ENCODE measurements at regions not wholly inside any gene's neighbourhood (a gene's known extent, or its start where the extent isn't known, plus 50 kb on each side); places are given as distances from the start of the nearest gene placed in this dataset.

DNA sequence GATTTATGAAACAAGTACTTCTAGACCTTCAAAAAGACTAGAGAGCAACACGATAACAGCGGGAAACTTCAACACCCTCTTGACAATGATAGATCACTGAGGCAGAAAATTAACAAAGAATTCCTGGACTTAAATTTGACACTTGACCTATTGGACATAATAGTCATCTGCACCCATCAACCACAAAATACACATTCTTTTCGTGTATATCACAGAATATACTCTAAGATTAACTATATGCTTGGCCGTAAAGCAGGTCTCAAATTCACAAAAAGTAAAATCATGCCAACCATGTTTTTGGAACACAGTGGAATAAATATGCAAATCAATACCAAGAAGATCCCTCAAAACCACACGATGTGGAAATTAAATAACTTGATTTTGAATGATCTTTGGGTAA, 559.4 kb downstream of the DNAH5 start:
- Histone ChIP-seq H4K8ac (ENCODE audit: extremely low read depth, insufficient read depth, low read length) (no peak overlapping the region), H4K20me1 (replicated peaks in 1 of 2; ENCODE audit: control insufficient read depth in 1 of 2, insufficient read depth in 2 of 2, low read length in 2 of 2) (no peaks in the 10 kb centered on the region), H3K4me3 (ENCODE audit: extremely low read depth in 1 of 4, insufficient read depth in 2 of 4, low read depth in 3 of 4, low read length in 4 of 4) (no peak overlapping the region), H2BK15ac (ENCODE audit: low read length) (no peak overlapping the region), H3K27ac (ENCODE audit: low read depth, low read length) (no peak overlapping the region), H3K79me1 (ENCODE audit: low read depth, low read length) (no peaks in the 10 kb centered on the region), H4K5ac (ENCODE audit: insufficient read length, low read depth, low read length) (no peak overlapping the region), H2BK12ac (ENCODE audit: low read depth, low read length) (no peak overlapping the region), H3K4ac (replicated peaks; ENCODE audit: insufficient read length, low read depth, low read length) (no peak overlapping the region), H3K79me2 (ENCODE audit: control insufficient read depth in 1 of 2, insufficient read depth in 2 of 2, low read length in 2 of 2) (no peaks in the 10 kb centered on the region), H3K18ac (ENCODE audit: extremely low read depth, low read length) (no peak overlapping the region), H3K56ac (replicated peaks; ENCODE audit: insufficient read length, low read depth, low read length) (no peak overlapping the region), H4K91ac (replicated peaks; ENCODE audit: insufficient read length, low read length) (no peak overlapping the region), H3K23me2 (ENCODE audit: low read depth, low read length) (no peaks in the 10 kb centered on the region), H3K27me3 (replicated peaks in 1 of 4; ENCODE audit: control insufficient read depth in 3 of 4, extremely low read depth in 1 of 4, insufficient read depth in 3 of 4, low read length in 3 of 4) (no peaks in the 10 kb centered on the region), H3K23ac (ENCODE audit: insufficient read length) (no peak overlapping the region), H2BK5ac (ENCODE audit: low read depth, low read length) (no peak overlapping the region), H3K4me2 (ENCODE audit: insufficient read depth in 1 of 2, low read depth in 2 of 2, low read length in 2 of 2) (no peak overlapping the region), H3K14ac (ENCODE audit: insufficient read length) (no peak overlapping the region), H2AFZ (ENCODE audit: low read length) (no peak overlapping the region), H3K4me1 (replicated peaks in 1 of 4; ENCODE audit: control insufficient read depth in 3 of 4, insufficient read depth in 4 of 4, low read length in 3 of 4) (no peaks in the 10 kb centered on the region), H3K9ac (replicated peaks in 1 of 4; ENCODE audit: extremely low read depth in 1 of 4, low read depth in 3 of 4, low read length in 3 of 4) (no peak overlapping the region), H2AK5ac (ENCODE audit: low read depth, low read length) (no peak overlapping the region), H3K36me3 (ENCODE audit: control insufficient read depth in 2 of 4, insufficient read depth in 4 of 4, low read length in 3 of 4) (no peaks in the 10 kb centered on the region), H3K9me3 (ENCODE audit: insufficient read depth in 2 of 2, low read depth in 1 of 2, low read length in 1 of 2) (peaks cover 7 to 11% of the 10 kb centered on the region in 2 experiments; a peak in 3 of 4 replicates), H2BK20ac (ENCODE audit: low read length) (no peak overlapping the region), H2BK120ac (replicated peaks; ENCODE audit: low read depth, low read length) (no peak overlapping the region)
- FAIRE-seq (no peak), DNase-seq (ENCODE audit: low read depth in 1 of 2, low spot score in 2 of 2) (no peak)
- 89% methylated on average over 5 of the region's 5 CpGs; no CpG with 5 or more reads in 1 of the 2 experiments for WGBS, 2 experiments (ENCODE audit: extremely low coverage in 1 of 2, insufficient coverage in 1 of 2, insufficient read length in 1 of 2, insufficient replicate concordance in 2 of 2, low coverage in 1 of 2, low lambda C conversion rate in 2 of 2, missing lambda C conversion rate in 1 of 2)
- POLR2A ChIA-PET (ENCODE audit: partially characterized antibody), result no interaction called here
- TF ChIP-seq TEAD4 (IDR thresholded peaks at IDR 0.05; ENCODE audit: low read depth, low read length), result no peak
- TF ChIP-seq MAFK (IDR thresholded peaks at IDR 0.05; ENCODE audit: low read depth, low read length), result no peak
- no peak for TF ChIP-seq RNF2 (IDR thresholded peaks at IDR 0.05; ENCODE audit: borderline replicate concordance, low read depth, low read length, missing control alignments, poor library complexity, severe bottlenecking)
- no peak for TF ChIP-seq E2F6 (IDR thresholded peaks at IDR 0.05)
- no peak for TF ChIP-seq ZNF274 (IDR thresholded peaks at IDR 0.05; ENCODE audit: borderline replicate concordance, extremely low read depth, low read length)
- no peak for TF ChIP-seq SIX5 (IDR thresholded peaks at IDR 0.05; ENCODE audit: low read depth, low read length)
- TF ChIP-seq, protein P1, sequence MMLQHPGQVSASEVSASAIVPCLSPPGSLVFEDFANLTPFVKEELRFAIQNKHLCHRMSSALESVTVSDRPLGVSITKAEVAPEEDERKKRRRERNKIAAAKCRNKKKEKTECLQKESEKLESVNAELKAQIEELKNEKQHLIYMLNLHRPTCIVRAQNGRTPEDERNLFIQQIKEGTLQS (IDR thresholded peaks at IDR 0.05; ENCODE audit: insufficient read depth, low read depth, low read length), result no peak
- no peak for TF ChIP-seq SIRT6 (IDR thresholded peaks at IDR 0.05; ENCODE audit: low read length)
- TF ChIP-seq SRF (IDR thresholded peaks at IDR 0.05; ENCODE audit: low read depth, low read length), result no peak
- CTCF ChIA-PET (ENCODE audit: partially characterized antibody), result interaction anchor here (0.8 kb wide), 1 partner anchor 94 kb away, joined by 3 read pairs; no protein-coding TSS in a partner anchor

Measured in H1 (cell line).